ENCODE measurements at regions not wholly inside any gene's neighbourhood (a gene's known extent, or its start where the extent isn't known, plus 50 kb on each side); places are given as distances from the start of the nearest gene placed in this dataset.

DNA sequence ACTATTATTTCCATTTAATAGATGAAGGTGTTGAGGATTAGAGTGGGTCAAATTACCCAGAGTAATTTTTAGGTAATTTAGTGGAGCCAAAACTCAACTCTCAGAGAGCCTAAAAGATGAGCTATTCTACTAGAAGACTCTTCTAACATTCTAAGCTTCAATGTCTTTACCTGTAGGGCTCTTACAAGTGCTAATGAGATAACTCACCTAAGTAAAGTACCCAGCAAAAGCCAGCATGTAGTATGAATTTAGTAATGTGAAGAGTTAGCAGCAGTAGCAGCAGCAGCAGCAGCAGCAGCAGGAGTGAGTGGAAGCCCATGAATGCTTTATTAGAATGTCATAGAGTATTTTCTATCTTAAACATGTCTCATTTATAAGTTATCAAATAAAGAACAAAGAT lies 1239.2 kb downstream of the FAM181B start:
- ATAC-seq (ENCODE audit: insufficient read depth, low FRiP score) = no peak
- Histone ChIP-seq H3K9ac (ENCODE audit: insufficient read depth in 1 of 2, low read length in 2 of 2) (no peak overlapping the region), H3K27ac (ENCODE audit: low read depth in 1 of 2, low read length in 1 of 2) (no peak overlapping the region), H3K9me3 (ENCODE audit: control insufficient read depth in 4 of 4, insufficient read depth in 3 of 4, low read length in 3 of 4) (no peaks in the 10 kb centered on the region), H3K4me1 (ENCODE audit: control insufficient read depth in 5 of 5, insufficient read depth in 5 of 5, low read length in 5 of 5) (peaks cover 0 to 6% (median 0%) of the 10 kb centered on the region in 5 donors), H3K36me3 (ENCODE audit: control insufficient read depth in 4 of 4, insufficient read depth in 4 of 4, low read length in 4 of 4) (no peaks in the 10 kb centered on the region), H3K4me3 (no peak overlapping the region), H3K27me3 (ENCODE audit: control insufficient read depth in 3 of 3, insufficient read depth in 3 of 3, low read length in 2 of 3) (no peaks in the 10 kb centered on the region)
- DNase-seq = no peak
- TF ChIP-seq, protein P1, sequence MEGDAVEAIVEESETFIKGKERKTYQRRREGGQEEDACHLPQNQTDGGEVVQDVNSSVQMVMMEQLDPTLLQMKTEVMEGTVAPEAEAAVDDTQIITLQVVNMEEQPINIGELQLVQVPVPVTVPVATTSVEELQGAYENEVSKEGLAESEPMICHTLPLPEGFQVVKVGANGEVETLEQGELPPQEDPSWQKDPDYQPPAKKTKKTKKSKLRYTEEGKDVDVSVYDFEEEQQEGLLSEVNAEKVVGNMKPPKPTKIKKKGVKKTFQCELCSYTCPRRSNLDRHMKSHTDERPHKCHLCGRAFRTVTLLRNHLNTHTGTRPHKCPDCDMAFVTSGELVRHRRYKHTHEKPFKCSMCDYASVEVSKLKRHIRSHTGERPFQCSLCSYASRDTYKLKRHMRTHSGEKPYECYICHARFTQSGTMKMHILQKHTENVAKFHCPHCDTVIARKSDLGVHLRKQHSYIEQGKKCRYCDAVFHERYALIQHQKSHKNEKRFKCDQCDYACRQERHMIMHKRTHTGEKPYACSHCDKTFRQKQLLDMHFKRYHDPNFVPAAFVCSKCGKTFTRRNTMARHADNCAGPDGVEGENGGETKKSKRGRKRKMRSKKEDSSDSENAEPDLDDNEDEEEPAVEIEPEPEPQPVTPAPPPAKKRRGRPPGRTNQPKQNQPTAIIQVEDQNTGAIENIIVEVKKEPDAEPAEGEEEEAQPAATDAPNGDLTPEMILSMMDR (IDR thresholded peaks at IDR 0.05; ENCODE audit: control extremely low read depth, extremely low read depth) = no peak

DNA sequence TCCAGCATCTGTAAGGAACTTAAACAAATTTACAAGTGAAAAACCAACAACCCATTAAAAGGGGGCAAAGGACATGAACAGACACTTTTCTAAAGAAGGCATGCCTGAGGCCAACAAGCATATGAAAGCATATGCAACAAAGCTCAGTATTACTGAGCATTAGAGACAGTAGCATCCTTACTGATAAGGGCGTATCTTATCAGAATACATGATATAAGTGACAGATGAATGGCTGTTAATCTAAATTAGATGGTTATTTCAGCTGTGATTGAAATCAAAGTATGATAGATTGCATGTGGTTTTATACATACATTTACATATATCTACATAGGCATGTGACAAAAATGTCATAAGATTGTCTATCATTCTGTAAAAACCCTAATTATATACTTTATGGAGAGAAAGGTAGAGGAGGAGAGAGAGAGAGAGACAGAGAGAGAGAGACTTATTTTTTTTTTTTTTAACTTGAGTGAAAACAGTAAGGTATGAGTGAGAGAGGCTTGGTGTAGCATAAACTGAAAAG lies 1240.7 kb downstream of the FAM181B start:
- ATAC-seq (ENCODE audit: insufficient read depth, low FRiP score) = no peak
- Histone ChIP-seq H3K9me3 (ENCODE audit: control insufficient read depth in 4 of 4, insufficient read depth in 3 of 4, low read length in 3 of 4) (no peaks in the 10 kb centered on the region), H3K4me1 (ENCODE audit: control insufficient read depth in 5 of 5, insufficient read depth in 5 of 5, low read length in 5 of 5) (peaks cover 0 to 6% (median 0%) of the 10 kb centered on the region in 5 donors), H3K4me3 (no peak overlapping the region), H3K36me3 (ENCODE audit: control insufficient read depth in 4 of 4, insufficient read depth in 4 of 4, low read length in 4 of 4) (no peaks in the 10 kb centered on the region), H3K27ac (ENCODE audit: low read depth in 1 of 2, low read length in 1 of 2) (no peak overlapping the region), H3K27me3 (ENCODE audit: control insufficient read depth in 3 of 3, insufficient read depth in 3 of 3, low read length in 2 of 3) (no peaks in the 10 kb centered on the region), H3K9ac (ENCODE audit: insufficient read depth in 1 of 2, low read length in 2 of 2) (no peak overlapping the region)
- no peak for DNase-seq
- TF ChIP-seq, protein P1 (IDR thresholded peaks at IDR 0.05; ENCODE audit: control extremely low read depth, extremely low read depth) = no peak
- 76 to 79% methylated on average over 1 of the region's 1 CpG for WGBS, 2 donors

DNA sequence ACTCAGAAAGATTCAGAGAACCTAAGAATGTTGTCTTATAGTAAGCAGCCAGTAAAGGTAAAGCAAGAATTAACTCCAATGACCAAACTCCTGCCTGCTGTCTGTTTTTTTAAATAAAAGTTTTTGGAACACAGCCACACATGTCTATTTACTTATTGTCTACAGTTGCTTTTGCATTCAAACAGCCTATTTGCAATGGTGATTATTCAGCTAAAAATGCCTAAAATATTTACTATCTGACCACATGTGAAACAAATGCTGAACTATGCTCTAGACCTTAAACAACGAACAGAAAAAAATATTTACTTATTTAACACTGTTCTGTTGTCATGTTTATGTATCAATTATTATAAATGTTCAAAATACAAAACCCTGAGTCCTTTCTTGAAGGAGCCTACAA lies 1246.6 kb downstream of the FAM181B start:
- TF ChIP-seq, protein P1 (IDR thresholded peaks at IDR 0.05; ENCODE audit: control extremely low read depth, extremely low read depth) = no peak
- WGBS, 2 donors = 73 to 83% methylated on average over 1 of the region's 1 CpG
- H3K27me3 ChIP-seq (ENCODE audit: control insufficient read depth in 3 of 3, insufficient read depth in 3 of 3, low read length in 2 of 3) = no peaks in the 10 kb centered on the region
- H3K4me1 ChIP-seq (ENCODE audit: control insufficient read depth in 5 of 5, insufficient read depth in 5 of 5, low read length in 5 of 5) = no peaks in the 10 kb centered on the region
- no peak overlapping the region for H3K4me3 ChIP-seq
- H3K9ac ChIP-seq (ENCODE audit: insufficient read depth in 1 of 2, low read length in 2 of 2) = no peak overlapping the region
- no peaks in the 10 kb centered on the region for H3K36me3 ChIP-seq (ENCODE audit: control insufficient read depth in 4 of 4, insufficient read depth in 4 of 4, low read length in 4 of 4)
- ATAC-seq (ENCODE audit: insufficient read depth, low FRiP score) = no peak
- H3K9me3 ChIP-seq (ENCODE audit: control insufficient read depth in 4 of 4, insufficient read depth in 3 of 4, low read length in 3 of 4) = no peaks in the 10 kb centered on the region
- peak in 1 of 3 donors; percentile 7 for DNase-seq
- no peak overlapping the region for H3K27ac ChIP-seq (ENCODE audit: low read depth in 1 of 2, low read length in 1 of 2)

DNA sequence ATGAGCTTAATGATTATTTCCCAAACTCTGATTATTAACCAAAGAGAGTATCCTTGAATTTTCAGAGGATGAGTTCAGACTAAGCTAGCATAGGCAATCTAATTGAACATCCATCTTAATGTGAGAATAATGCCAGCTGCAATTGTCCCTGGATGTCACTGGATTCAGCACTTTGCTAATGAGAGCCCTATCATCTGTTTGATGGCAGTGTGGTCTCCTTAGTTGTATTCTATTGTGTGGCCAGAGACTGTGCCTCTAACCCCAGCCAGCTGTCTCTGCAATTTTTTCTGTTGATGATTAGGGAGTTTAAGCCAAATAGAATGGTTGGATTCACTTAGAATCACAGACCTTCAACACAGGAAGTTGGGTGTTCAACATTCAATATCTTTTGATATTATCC lies 1249.5 kb downstream of the FAM181B start:
- ATAC-seq (ENCODE audit: insufficient read depth, low FRiP score) (no peak), DNase-seq (no peak)
- H3K9me3 ChIP-seq (ENCODE audit: control insufficient read depth in 4 of 4, insufficient read depth in 3 of 4, low read length in 3 of 4) = no peaks in the 10 kb centered on the region
- no peak overlapping the region for H3K4me3 ChIP-seq
- no peaks in the 10 kb centered on the region for H3K36me3 ChIP-seq (ENCODE audit: control insufficient read depth in 4 of 4, insufficient read depth in 4 of 4, low read length in 4 of 4)
- TF ChIP-seq, protein P1 (IDR thresholded peaks at IDR 0.05; ENCODE audit: control extremely low read depth, extremely low read depth) = no peak
- H3K27ac ChIP-seq (ENCODE audit: low read depth in 1 of 2, low read length in 1 of 2) = no peak overlapping the region
- H3K9ac ChIP-seq (ENCODE audit: insufficient read depth in 1 of 2, low read length in 2 of 2) = no peak overlapping the region
- no peaks in the 10 kb centered on the region for H3K27me3 ChIP-seq (ENCODE audit: control insufficient read depth in 3 of 3, insufficient read depth in 3 of 3, low read length in 2 of 3)
- H3K4me1 ChIP-seq (ENCODE audit: control insufficient read depth in 5 of 5, insufficient read depth in 5 of 5, low read length in 5 of 5) = no peaks in the 10 kb centered on the region

Data from lung (tissue), 11 donors.